ENCODE measurements at regions not wholly inside any gene's neighbourhood (a gene's known extent, or its start where the extent isn't known, plus 50 kb on each side); places are given as distances from the start of the nearest gene placed in this dataset.
"Not testable (repeated sequence)": the region's sequence is repeated elsewhere in the genome, so short reads cannot be mapped to it uniquely, and the experiment has no call there.

- no peak overlapping the region for H3K4me3 Mint-ChIP-seq (ENCODE audit: unreplicated experiment)
- H3K4me2 ChIP-seq (ENCODE audit: low read length) = no peak overlapping the region
- no peak for FAIRE-seq
- H4K20me1 ChIP-seq (ENCODE audit: insufficient read depth, low read length) = no peaks in the 10 kb centered on the region
- DNase-seq (ENCODE audit: low read depth) = no peak
- H3K27ac ChIP-seq (ENCODE audit: low read depth, low read length) = no peak overlapping the region
- peaks cover 4% of the 10 kb centered on the region for H3K36me3 Mint-ChIP-seq (ENCODE audit: low read depth, unreplicated experiment)
- H3K4me1 ChIP-seq (ENCODE audit: insufficient read depth, low read length) = peaks cover 7% of the 10 kb centered on the region
- H3K36me3 ChIP-seq (ENCODE audit: insufficient read depth, low read length) = no peaks in the 10 kb centered on the region
- peaks cover 6% of the 10 kb centered on the region for H3K27me3 Mint-ChIP-seq (ENCODE audit: low read depth, unreplicated experiment)
- H2AFZ ChIP-seq (ENCODE audit: low read depth, low read length) = no peak overlapping the region
- peaks cover 2% of the 10 kb centered on the region for H3K9me3 Mint-ChIP-seq (ENCODE audit: unreplicated experiment)
- no peaks in the 10 kb centered on the region for H3K27me3 ChIP-seq (ENCODE audit: insufficient read depth, low read length)
- no peaks in the 10 kb centered on the region for H3K79me2 ChIP-seq (ENCODE audit: insufficient read depth, low read length)
- peaks cover 14% of the 10 kb centered on the region for H3K4me1 Mint-ChIP-seq (ENCODE audit: low read depth, unreplicated experiment)
- H3K27ac Mint-ChIP-seq (ENCODE audit: unreplicated experiment) = no peak overlapping the region
- no peaks in the 10 kb centered on the region for H3K9me3 ChIP-seq (ENCODE audit: insufficient read depth, low read depth, low read length)
- H3K4me3 ChIP-seq (ENCODE audit: insufficient read depth, low read depth, low read length) = no peak overlapping the region
- TF ChIP-seq CTCF (IDR thresholded peaks at IDR 0.05; ENCODE audit: insufficient read depth, low read depth, low read length) = no peak
- no peak for TF ChIP-seq EZH2 (IDR thresholded peaks at IDR 0.05; ENCODE audit: insufficient read depth, low read length)
- no peak overlapping the region for H3K9ac ChIP-seq (ENCODE audit: low read length)
These were observed 98.6 kb upstream of the IGF1R start for GRCh38 chr15:98549741-98550140.

- not testable (repeated sequence) for H3K4me1 ChIP-seq (ENCODE audit: insufficient read depth, low read length); H3K36me3 ChIP-seq (ENCODE audit: insufficient read depth, low read length); H3K27ac ChIP-seq (ENCODE audit: low read depth, low read length); H3K9me3 Mint-ChIP-seq (ENCODE audit: unreplicated experiment); FAIRE-seq; H3K27me3 ChIP-seq (ENCODE audit: insufficient read depth, low read length); H3K4me2 ChIP-seq (ENCODE audit: low read length); H3K9me3 ChIP-seq (ENCODE audit: insufficient read depth, low read depth, low read length); H2AFZ ChIP-seq (ENCODE audit: low read depth, low read length); H4K20me1 ChIP-seq (ENCODE audit: insufficient read depth, low read length); H3K36me3 Mint-ChIP-seq (ENCODE audit: low read depth, unreplicated experiment); H3K4me3 Mint-ChIP-seq (ENCODE audit: unreplicated experiment); H3K27ac Mint-ChIP-seq (ENCODE audit: unreplicated experiment); H3K4me3 ChIP-seq (ENCODE audit: insufficient read depth, low read depth, low read length); H3K79me2 ChIP-seq (ENCODE audit: insufficient read depth, low read length); H3K27me3 Mint-ChIP-seq (ENCODE audit: low read depth, unreplicated experiment); DNase-seq (ENCODE audit: low read depth); H3K9ac ChIP-seq (ENCODE audit: low read length)
- peaks cover 14% of the 10 kb centered on the region for H3K4me1 Mint-ChIP-seq (ENCODE audit: low read depth, unreplicated experiment)
These were observed 98.0 kb upstream of the IGF1R start for GRCh38 chr15:98550363-98550762.

DNA sequence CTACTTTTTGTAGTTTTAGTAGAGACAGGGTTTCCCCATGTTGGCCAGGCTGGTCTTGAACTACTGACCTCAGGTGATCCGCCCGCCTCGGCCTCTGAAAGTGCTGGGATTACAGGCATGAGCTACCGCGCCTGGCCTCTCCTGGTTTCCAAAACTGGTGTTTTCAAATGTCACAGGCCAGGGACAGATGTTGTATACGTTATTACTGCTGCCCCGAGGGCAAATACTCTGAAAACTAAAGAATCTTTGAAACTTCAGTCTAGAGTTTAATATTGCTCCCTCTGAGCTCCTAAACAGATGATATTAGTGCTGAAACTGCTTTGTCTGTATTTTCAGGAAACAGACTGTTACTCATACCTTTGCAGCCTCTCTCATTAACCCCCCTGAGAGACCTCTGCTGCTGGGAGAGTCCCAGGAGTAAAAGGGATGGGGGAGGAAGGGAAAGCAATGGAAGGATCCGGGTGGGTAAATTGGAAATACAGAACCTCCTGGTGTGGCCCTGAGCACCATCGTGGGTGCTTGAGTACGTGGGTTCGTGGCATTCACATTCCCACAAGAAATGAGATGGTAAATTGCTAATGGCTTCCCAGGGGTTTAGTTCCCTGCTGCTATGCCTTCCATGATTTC lies 96.3 kb upstream of the IGF1R start:
- FAIRE-seq (no peak), DNase-seq (ENCODE audit: low read depth) (no peak)
- no peak overlapping the region for H3K9ac ChIP-seq (ENCODE audit: low read length)
- no peak overlapping the region for H3K27ac ChIP-seq (ENCODE audit: low read depth, low read length)
- H3K4me1 Mint-ChIP-seq (ENCODE audit: low read depth, unreplicated experiment) = peaks cover 14% of the 10 kb centered on the region
- no peak overlapping the region for H3K4me3 ChIP-seq (ENCODE audit: insufficient read depth, low read depth, low read length)
- H3K9me3 ChIP-seq (ENCODE audit: insufficient read depth, low read depth, low read length) = no peaks in the 10 kb centered on the region
- H3K4me2 ChIP-seq (ENCODE audit: low read length) = no peak overlapping the region
- peak overlapping the region; percentile 72 for H3K27ac Mint-ChIP-seq (ENCODE audit: unreplicated experiment)
- H3K79me2 ChIP-seq (ENCODE audit: insufficient read depth, low read length) = no peaks in the 10 kb centered on the region
- H2AFZ ChIP-seq (ENCODE audit: low read depth, low read length) = no peak overlapping the region
- no peaks in the 10 kb centered on the region for H4K20me1 ChIP-seq (ENCODE audit: insufficient read depth, low read length)
- H3K27me3 ChIP-seq (ENCODE audit: insufficient read depth, low read length) = no peaks in the 10 kb centered on the region
- TF ChIP-seq EZH2 (IDR thresholded peaks at IDR 0.05; ENCODE audit: insufficient read depth, low read length) (no peak), CTCF (IDR thresholded peaks at IDR 0.05; ENCODE audit: insufficient read depth, low read depth, low read length) (no peak)
- H3K4me3 Mint-ChIP-seq (ENCODE audit: unreplicated experiment) = no peak overlapping the region
- H3K36me3 Mint-ChIP-seq (ENCODE audit: low read depth, unreplicated experiment) = peaks cover 4% of the 10 kb centered on the region
- peaks cover 4% of the 10 kb centered on the region for H3K9me3 Mint-ChIP-seq (ENCODE audit: unreplicated experiment)
- peaks cover 1% of the 10 kb centered on the region for H3K27me3 Mint-ChIP-seq (ENCODE audit: low read depth, unreplicated experiment)
- peaks cover 7% of the 10 kb centered on the region for H3K4me1 ChIP-seq (ENCODE audit: insufficient read depth, low read length)
- H3K36me3 ChIP-seq (ENCODE audit: insufficient read depth, low read length) = no peaks in the 10 kb centered on the region
